ENCODE measurements at regions not wholly inside any gene's neighbourhood (a gene's known extent, or its start where the extent isn't known, plus 50 kb on each side); places are given as distances from the start of the nearest gene placed in this dataset.

- TF ChIP-seq TAF1 (IDR thresholded peaks at IDR 0.05; ENCODE audit: low read depth, low read length) (no peak), ATF2 (IDR thresholded peaks at IDR 0.05; ENCODE audit: low read length) (no peak), CBX8 (IDR thresholded peaks at IDR 0.05; ENCODE audit: borderline replicate concordance, low read depth, low read length) (no peak)
Observed at GRCh38 chr1:173406783-173407230, 70.3 kb upstream of the PRDX6 start (continued).

All from H1 (cell line).